K562 (cell line): ENCODE measurements at regions not wholly inside any gene's neighbourhood (a gene's known extent, or its start where the extent isn't known, plus 50 kb on each side); places are given as distances from the start of the nearest gene placed in this dataset.

Experiments
- BHLHE40 ChIP-seq: IDR thresholded peaks from 2 replicates; pipeline ENCODE4 v1.6.1; 2011; ENCODE audit warnings: low read length, improper control_type of control experiment
- EZH2 ChIP-seq: IDR thresholded peaks from 2 replicates; pipeline ENCODE4 v1.6.1; 2012; ENCODE audit warnings: low read depth, mild to moderate bottlenecking, inconsistent platforms, low read length, borderline replicate concordance
- FOS ChIP-seq: IDR thresholded peaks from 3 replicates; pipeline ENCODE4 v1.6.1; 2011; ENCODE audit not compliant: insufficient read length; ENCODE audit errors: extremely low read depth
- JUN ChIP-seq, 2 experiments: sonication (generic) in 1 of 2; formaldehyde crosslinking in 1 of 2; IDR thresholded peaks; 2 replicates each; pipeline versions ENCODE4 v1.6.1 to v1.8.0; 2012 to 2022; ENCODE audit warnings: borderline replicate concordance in 2 of 2, mild to moderate bottlenecking in 2 of 2, improper control_type of control experiment in 1 of 2, low read depth in 1 of 2, low read length in 1 of 2, missing genetic modification reagents in 1 of 2
- MAX ChIP-seq: sonication (generic); formaldehyde crosslinking; IDR thresholded peaks from 2 replicates; pipeline ENCODE4 v1.9.0; 2022; ENCODE audit warnings: mild to moderate bottlenecking, missing genetic modification reagents
- PML ChIP-seq: IDR thresholded peaks from 2 replicates; pipeline ENCODE4 v1.6.1; 2012; ENCODE audit warnings: low read length, inconsistent platforms
- POLR2A ChIP-seq: fragments of 450-650 bp; conservative IDR thresholded peaks from 2 replicates; pipeline ENCODE4 v1.6.1; 2016
- POLR2AphosphoS5 ChIP-seq: IDR thresholded peaks from 2 replicates; pipeline ENCODE4 v1.6.1; 2011; ENCODE audit warnings: mild to moderate bottlenecking, low read depth, low read length, moderate library complexity; ENCODE audit not compliant: control insufficient read depth, insufficient read depth
- ZBTB33 ChIP-seq: sonication (generic); formaldehyde crosslinking; IDR thresholded peaks from 2 replicates; pipeline ENCODE4 v1.8.1; 2023; ENCODE audit warnings: mild to moderate bottlenecking, missing genetic modification reagents
- TF ChIP-seq, protein P1 (sequence below), 3 experiments: IDR thresholded peaks in 2 of 3; conservative IDR thresholded peaks in 1 of 3; 2 replicates each; pipeline ENCODE4 v1.5.1; 2011 to 2012; ENCODE audit warnings: low read length in 3 of 3, mild to moderate bottlenecking in 3 of 3, control low read depth in 2 of 3, improper control_type of control experiment in 1 of 3, inconsistent platforms in 1 of 3, low read depth in 1 of 3, mixed read lengths in 1 of 3, moderate library complexity in 1 of 3; ENCODE audit not compliant: insufficient read depth in 2 of 3
- TF ChIP-seq, protein P2 (sequence below): fragments of 250-450 bp; sonication (Bioruptor Pico); IDR thresholded peaks from 2 replicates; pipeline ENCODE4 v1.8.0; 2021; ENCODE audit warnings: mild to moderate bottlenecking, moderate library complexity
- TF ChIP-seq, protein P3 (sequence below): fragments of 250-450 bp; sonication (Bioruptor Pico); IDR thresholded peaks from 2 replicates; pipeline ENCODE4 v1.4.0; 2020; ENCODE audit warnings: mild to moderate bottlenecking
- TF ChIP-seq, protein P4 (sequence below), 2 experiments: fragments of 450-650 bp in 1 of 2; sonication (generic) in 1 of 2; formaldehyde crosslinking in 1 of 2; IDR thresholded peaks; 2 replicates each; pipeline versions ENCODE4 v1.7.1 to v1.9.0; 2016 to 2022; ENCODE audit warnings: inconsistent platforms in 1 of 2, mild to moderate bottlenecking in 1 of 2, missing genetic modification reagents in 1 of 2

- TF ChIP-seq MAX (no peak), PML (no peak), JUN (IDR thresholded peaks at IDR 0.05; ENCODE audit: borderline replicate concordance, low read depth, low read length) (no peak), JUN (CRISPR knock-in tag; IDR thresholded peaks at IDR 0.05; ENCODE audit: borderline replicate concordance) (no peak), FOS (no peak), ZBTB33 (no peak), POLR2AphosphoS5 (no peak), POLR2A (no peak), BHLHE40 (no peak), EZH2 (no peak)
- TF ChIP-seq, protein P1, sequence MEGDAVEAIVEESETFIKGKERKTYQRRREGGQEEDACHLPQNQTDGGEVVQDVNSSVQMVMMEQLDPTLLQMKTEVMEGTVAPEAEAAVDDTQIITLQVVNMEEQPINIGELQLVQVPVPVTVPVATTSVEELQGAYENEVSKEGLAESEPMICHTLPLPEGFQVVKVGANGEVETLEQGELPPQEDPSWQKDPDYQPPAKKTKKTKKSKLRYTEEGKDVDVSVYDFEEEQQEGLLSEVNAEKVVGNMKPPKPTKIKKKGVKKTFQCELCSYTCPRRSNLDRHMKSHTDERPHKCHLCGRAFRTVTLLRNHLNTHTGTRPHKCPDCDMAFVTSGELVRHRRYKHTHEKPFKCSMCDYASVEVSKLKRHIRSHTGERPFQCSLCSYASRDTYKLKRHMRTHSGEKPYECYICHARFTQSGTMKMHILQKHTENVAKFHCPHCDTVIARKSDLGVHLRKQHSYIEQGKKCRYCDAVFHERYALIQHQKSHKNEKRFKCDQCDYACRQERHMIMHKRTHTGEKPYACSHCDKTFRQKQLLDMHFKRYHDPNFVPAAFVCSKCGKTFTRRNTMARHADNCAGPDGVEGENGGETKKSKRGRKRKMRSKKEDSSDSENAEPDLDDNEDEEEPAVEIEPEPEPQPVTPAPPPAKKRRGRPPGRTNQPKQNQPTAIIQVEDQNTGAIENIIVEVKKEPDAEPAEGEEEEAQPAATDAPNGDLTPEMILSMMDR (IDR thresholded peaks at IDR 0.05 in 2 of 3, conservative IDR thresholded peaks at IDR 0.05 in 1 of 3; ENCODE audit: insufficient read depth in 2 of 3, low read depth in 1 of 3, low read length in 3 of 3) = no peak
- TF ChIP-seq, protein P2, sequence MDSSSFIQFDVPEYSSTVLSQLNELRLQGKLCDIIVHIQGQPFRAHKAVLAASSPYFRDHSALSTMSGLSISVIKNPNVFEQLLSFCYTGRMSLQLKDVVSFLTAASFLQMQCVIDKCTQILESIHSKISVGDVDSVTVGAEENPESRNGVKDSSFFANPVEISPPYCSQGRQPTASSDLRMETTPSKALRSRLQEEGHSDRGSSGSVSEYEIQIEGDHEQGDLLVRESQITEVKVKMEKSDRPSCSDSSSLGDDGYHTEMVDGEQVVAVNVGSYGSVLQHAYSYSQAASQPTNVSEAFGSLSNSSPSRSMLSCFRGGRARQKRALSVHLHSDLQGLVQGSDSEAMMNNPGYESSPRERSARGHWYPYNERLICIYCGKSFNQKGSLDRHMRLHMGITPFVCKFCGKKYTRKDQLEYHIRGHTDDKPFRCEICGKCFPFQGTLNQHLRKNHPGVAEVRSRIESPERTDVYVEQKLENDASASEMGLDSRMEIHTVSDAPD (CRISPR knock-in tag) = no peak
- TF ChIP-seq, protein P3, sequence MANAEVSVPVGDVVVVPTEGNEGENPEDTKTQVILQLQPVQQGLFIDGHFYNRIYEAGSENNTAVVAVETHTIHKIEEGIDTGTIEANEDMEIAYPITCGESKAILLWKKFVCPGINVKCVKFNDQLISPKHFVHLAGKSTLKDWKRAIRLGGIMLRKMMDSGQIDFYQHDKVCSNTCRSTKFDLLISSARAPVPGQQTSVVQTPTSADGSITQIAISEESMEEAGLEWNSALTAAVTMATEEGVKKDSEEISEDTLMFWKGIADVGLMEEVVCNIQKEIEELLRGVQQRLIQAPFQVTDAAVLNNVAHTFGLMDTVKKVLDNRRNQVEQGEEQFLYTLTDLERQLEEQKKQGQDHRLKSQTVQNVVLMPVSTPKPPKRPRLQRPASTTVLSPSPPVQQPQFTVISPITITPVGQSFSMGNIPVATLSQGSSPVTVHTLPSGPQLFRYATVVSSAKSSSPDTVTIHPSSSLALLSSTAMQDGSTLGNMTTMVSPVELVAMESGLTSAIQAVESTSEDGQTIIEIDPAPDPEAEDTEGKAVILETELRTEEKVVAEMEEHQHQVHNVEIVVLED (CRISPR knock-in tag) = no peak
- TF ChIP-seq, protein P4, sequence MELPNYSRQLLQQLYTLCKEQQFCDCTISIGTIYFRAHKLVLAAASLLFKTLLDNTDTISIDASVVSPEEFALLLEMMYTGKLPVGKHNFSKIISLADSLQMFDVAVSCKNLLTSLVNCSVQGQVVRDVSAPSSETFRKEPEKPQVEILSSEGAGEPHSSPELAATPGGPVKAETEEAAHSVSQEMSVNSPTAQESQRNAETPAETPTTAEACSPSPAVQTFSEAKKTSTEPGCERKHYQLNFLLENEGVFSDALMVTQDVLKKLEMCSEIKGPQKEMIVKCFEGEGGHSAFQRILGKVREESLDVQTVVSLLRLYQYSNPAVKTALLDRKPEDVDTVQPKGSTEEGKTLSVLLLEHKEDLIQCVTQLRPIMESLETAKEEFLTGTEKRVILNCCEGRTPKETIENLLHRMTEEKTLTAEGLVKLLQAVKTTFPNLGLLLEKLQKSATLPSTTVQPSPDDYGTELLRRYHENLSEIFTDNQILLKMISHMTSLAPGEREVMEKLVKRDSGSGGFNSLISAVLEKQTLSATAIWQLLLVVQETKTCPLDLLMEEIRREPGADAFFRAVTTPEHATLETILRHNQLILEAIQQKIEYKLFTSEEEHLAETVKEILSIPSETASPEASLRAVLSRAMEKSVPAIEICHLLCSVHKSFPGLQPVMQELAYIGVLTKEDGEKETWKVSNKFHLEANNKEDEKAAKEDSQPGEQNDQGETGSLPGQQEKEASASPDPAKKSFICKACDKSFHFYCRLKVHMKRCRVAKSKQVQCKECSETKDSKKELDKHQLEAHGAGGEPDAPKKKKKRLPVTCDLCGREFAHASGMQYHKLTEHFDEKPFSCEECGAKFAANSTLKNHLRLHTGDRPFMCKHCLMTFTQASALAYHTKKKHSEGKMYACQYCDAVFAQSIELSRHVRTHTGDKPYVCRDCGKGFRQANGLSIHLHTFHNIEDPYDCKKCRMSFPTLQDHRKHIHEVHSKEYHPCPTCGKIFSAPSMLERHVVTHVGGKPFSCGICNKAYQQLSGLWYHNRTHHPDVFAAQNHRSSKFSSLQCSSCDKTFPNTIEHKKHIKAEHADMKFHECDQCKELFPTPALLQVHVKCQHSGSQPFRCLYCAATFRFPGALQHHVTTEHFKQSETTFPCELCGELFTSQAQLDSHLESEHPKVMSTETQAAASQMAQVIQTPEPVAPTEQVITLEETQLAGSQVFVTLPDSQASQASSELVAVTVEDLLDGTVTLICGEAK (IDR thresholded peaks at IDR 0.05) = no peak
- TF ChIP-seq, protein P4 (CRISPR knock-in tag; IDR thresholded peaks at IDR 0.05) = no peak
Measured at GRCh38 chr2:55101466-55101865, 51.2 kb upstream of the RTN4 start.
